CD8-positive, alpha-beta memory T cell (primary cell): ENCODE measurements at regions not wholly inside any gene's neighbourhood (a gene's known extent, or its start where the extent isn't known, plus 50 kb on each side); places are given as distances from the start of the nearest gene placed in this dataset.

Experiments used
- CTCF ChIA-PET: fragments of 350-600 bp; sonication (Branson Sonifier 250); formaldehyde crosslinking; loops from one replicate; lab custom pipeline; 2021; ENCODE audit warnings: antibody characterized with exemption; lab: Charles Lee
- POLR2A ChIA-PET: fragments of 350-600 bp; sonication (Branson Sonifier 250); formaldehyde crosslinking; loops from one replicate; lab custom pipeline; 2021; ENCODE audit warnings: antibody characterized with exemption; lab: Charles Lee
- DNase-seq, 5 donors: peaks; one replicate each; pipeline versions ENCODE4 v3.0.0 to v3.0.0-alpha.2; 2020 to 2022; ENCODE audit warnings: mixed read lengths in 1 of 5
- H3K27ac ChIP-seq: one replicate; pipeline ENCODE4 v1.7.0; 2013; ENCODE audit warnings: low read depth, mild to moderate bottlenecking, low read length, moderate library complexity
- H3K27me3 ChIP-seq: 2 replicates; pipeline ENCODE4 v1.7.0; 2013; ENCODE audit warnings: low read length, mild to moderate bottlenecking; ENCODE audit not compliant: insufficient read depth, poor library complexity, severe bottlenecking
- H3K36me3 ChIP-seq: 2 replicates; pipeline ENCODE4 v1.7.0; 2013; ENCODE audit warnings: mild to moderate bottlenecking, low read length, moderate library complexity; ENCODE audit not compliant: insufficient read depth
- H3K4me1 ChIP-seq: 2 replicates; pipeline ENCODE4 v1.7.0; 2013; ENCODE audit warnings: mild to moderate bottlenecking, low read length, moderate library complexity; ENCODE audit not compliant: insufficient read depth
- H3K4me3 ChIP-seq: 2 replicates; pipeline ENCODE4 v1.7.0; 2013; ENCODE audit warnings: mild to moderate bottlenecking, low read length
- H3K9me3 ChIP-seq: 2 replicates; pipeline ENCODE4 v1.7.0; 2013; ENCODE audit warnings: mild to moderate bottlenecking, low read length
- H3K27ac Mint-ChIP-seq, 8 donors: one replicate each; pipeline ENCODE4 v1.8.0; 2020 to 2021; ENCODE audit warnings: mixed read lengths in 8 of 8, mild to moderate bottlenecking in 6 of 8, inconsistent platforms in 3 of 8, moderate library complexity in 3 of 8
- H3K27me3 Mint-ChIP-seq, 2 donors: one replicate each; pipeline ENCODE4 v1.8.0; 2020 to 2021; ENCODE audit warnings: mixed read lengths in 2 of 2, mild to moderate bottlenecking in 1 of 2, moderate library complexity in 1 of 2
- H3K36me3 Mint-ChIP-seq, 3 donors: one replicate each; pipeline ENCODE4 v1.8.0; 2020 to 2021; ENCODE audit warnings: mixed read lengths in 3 of 3, inconsistent platforms in 1 of 3, mild to moderate bottlenecking in 1 of 3
- H3K4me1 Mint-ChIP-seq, 3 donors: one replicate each; pipeline ENCODE4 v1.8.0; 2020 to 2021; ENCODE audit warnings: mixed read lengths in 3 of 3, inconsistent platforms in 1 of 3, mild to moderate bottlenecking in 1 of 3
- H3K4me3 Mint-ChIP-seq, 7 donors: one replicate each; pipeline ENCODE4 v1.8.0; 2020 to 2021; ENCODE audit warnings: mixed read lengths in 7 of 7, mild to moderate bottlenecking in 6 of 7, moderate library complexity in 4 of 7, inconsistent platforms in 2 of 7
- H3K9me3 Mint-ChIP-seq, 5 donors: one replicate each; pipeline ENCODE4 v1.8.0; 2020 to 2022; ENCODE audit warnings: mixed read lengths in 5 of 5, mild to moderate bottlenecking in 3 of 5, moderate library complexity in 2 of 5, inconsistent platforms in 1 of 5

DNA sequence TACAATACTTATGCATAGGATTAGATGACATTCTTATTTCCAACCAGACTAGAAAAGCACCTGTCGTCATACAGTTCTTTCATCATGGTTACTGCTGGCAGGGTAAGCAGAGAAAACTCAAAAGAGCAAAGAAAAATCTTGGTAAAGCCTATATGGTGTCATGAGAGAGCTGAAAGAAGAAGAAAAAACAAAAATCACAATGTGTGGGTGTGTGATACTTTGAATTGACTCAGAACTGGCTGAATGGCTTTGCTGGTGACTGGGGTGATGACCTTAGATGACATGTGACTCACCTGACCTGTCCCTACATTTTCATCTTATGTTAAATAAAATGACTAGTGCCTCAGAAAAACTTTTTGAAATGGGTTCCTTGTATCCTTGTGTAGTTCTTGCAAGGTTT is 278.1 kb upstream of the LMO3 start:
- no peaks in the 10 kb centered on the region for H3K36me3 ChIP-seq
- no peak for DNase-seq
- no peaks in the 10 kb centered on the region for H3K4me1 Mint-ChIP-seq
- no peak overlapping the region for H3K27ac ChIP-seq
- H3K4me3 Mint-ChIP-seq: no peak overlapping the region
- peaks cover 0 to 2% (median 0%) of the 10 kb centered on the region in 3 donors for H3K36me3 Mint-ChIP-seq
- H3K4me3 ChIP-seq: no peak overlapping the region
- H3K9me3 Mint-ChIP-seq: peaks cover 2 to 28% (median 15%) of the 10 kb centered on the region in 5 donors
- no peaks in the 10 kb centered on the region for H3K27me3 Mint-ChIP-seq
- no peaks in the 10 kb centered on the region for H3K27me3 ChIP-seq
- ChIA-PET CTCF (no interaction called here), POLR2A (no interaction called here)
- H3K4me1 ChIP-seq: no peaks in the 10 kb centered on the region
- H3K27ac Mint-ChIP-seq: no peak overlapping the region
- no peaks in the 10 kb centered on the region for H3K9me3 ChIP-seq

DNA sequence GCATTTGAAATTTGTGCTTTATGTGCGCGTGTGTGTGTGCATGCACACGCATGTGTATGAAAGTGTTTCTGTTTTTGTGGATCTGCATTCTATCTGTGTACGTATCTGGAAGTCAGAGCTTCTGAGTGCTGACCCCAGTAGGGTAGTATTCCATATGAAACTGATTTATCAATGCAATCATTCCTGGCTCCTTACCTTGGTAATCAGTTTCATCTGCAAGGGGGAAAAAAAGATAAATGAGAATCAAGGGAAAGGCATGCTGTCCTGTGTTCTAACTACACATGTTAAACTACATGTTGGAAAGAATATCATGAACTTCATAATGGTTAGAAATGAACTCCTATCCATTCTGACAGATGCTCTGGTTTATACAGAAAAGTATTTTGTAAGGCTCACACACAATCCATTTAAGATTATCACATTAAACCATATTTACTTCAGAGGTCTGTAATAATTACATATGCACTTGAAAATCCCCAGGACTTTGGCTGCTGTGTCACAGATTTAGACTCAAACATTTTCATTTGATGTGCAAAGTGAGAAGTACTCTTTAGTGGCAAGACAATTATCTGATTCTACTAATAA is 276.1 kb upstream of the LMO3 start:
- Histone ChIP-seq H3K27me3 (no peaks in the 10 kb centered on the region), H3K4me3 (no peak overlapping the region), H3K4me1 (no peaks in the 10 kb centered on the region), H3K9me3 (no peaks in the 10 kb centered on the region), H3K27ac (no peak overlapping the region), H3K36me3 (no peaks in the 10 kb centered on the region)
- Mint-ChIP-seq H3K27ac (no peak overlapping the region), H3K4me3 (no peak overlapping the region), H3K27me3 (no peaks in the 10 kb centered on the region), H3K4me1 (no peaks in the 10 kb centered on the region), H3K9me3 (peaks cover 2 to 21% (median 11%) of the 10 kb centered on the region in 5 donors), H3K36me3 (no peaks in the 10 kb centered on the region)
- ChIA-PET CTCF (no interaction called here), POLR2A (no interaction called here)
- DNase-seq: no peak

DNA sequence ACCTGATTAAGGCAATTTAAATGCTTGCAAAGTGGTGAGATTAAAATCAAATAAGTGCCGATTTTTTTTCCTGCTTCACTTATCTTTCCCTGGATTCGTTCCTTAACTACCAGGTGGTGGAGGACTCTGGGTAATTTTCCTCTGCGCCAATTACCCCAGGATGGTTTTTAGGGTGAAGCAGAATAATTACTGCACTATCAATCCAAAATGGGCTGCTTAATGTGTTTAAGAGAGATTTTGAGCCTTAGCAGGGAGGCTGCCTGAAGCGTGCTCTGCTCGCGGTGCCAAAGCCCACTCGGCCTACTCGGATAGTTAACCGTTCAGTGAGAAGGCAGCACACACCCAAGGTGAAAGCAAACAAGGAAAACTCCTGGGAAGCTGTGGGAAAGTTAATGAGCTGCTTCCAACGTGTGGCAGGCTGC is 274.9 kb upstream of the LMO3 start:
- no peak overlapping the region for H3K4me3 Mint-ChIP-seq
- ChIA-PET POLR2A (no interaction called here), CTCF (no interaction called here)
- Histone ChIP-seq H3K27ac (no peak overlapping the region), H3K36me3 (no peaks in the 10 kb centered on the region), H3K27me3 (no peaks in the 10 kb centered on the region), H3K4me1 (no peaks in the 10 kb centered on the region), H3K4me3 (no peak overlapping the region), H3K9me3 (no peaks in the 10 kb centered on the region)
- H3K9me3 Mint-ChIP-seq: peaks cover 2 to 19% (median 9%) of the 10 kb centered on the region in 5 donors
- DNase-seq: no peak
- H3K36me3 Mint-ChIP-seq: no peaks in the 10 kb centered on the region
- no peak overlapping the region for H3K27ac Mint-ChIP-seq
- H3K4me1 Mint-ChIP-seq: no peaks in the 10 kb centered on the region
- no peaks in the 10 kb centered on the region for H3K27me3 Mint-ChIP-seq

DNA sequence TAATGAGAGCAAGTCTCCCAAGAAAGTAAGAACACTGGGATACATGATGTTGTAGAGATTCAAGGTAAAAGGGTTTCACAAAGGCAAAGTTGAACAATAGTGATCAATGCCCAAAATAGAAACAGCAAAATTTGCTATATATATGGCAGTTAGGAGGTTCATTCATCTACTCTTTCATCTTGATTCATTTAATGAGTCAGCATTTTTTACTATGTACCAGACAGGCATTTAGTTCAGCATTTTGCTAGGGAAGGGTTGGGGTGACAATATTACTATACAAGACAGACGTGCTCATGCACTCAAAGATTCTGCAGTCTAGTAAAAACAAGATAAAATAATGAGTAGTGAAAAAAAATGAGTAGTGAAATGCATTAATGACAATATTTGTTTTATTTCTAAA is 264.9 kb upstream of the LMO3 start:
- Histone ChIP-seq H3K9me3 (no peaks in the 10 kb centered on the region), H3K4me3 (no peak overlapping the region), H3K27ac (no peak overlapping the region), H3K27me3 (no peaks in the 10 kb centered on the region), H3K36me3 (no peaks in the 10 kb centered on the region), H3K4me1 (no peaks in the 10 kb centered on the region)
- no peak overlapping the region for H3K27ac Mint-ChIP-seq
- H3K4me3 Mint-ChIP-seq: no peak overlapping the region
- H3K36me3 Mint-ChIP-seq: no peaks in the 10 kb centered on the region
- ChIA-PET POLR2A (no interaction called here), CTCF (no interaction called here)
- no peaks in the 10 kb centered on the region for H3K27me3 Mint-ChIP-seq
- H3K9me3 Mint-ChIP-seq: peaks cover 3 to 15% (median 9%) of the 10 kb centered on the region in 5 donors
- no peaks in the 10 kb centered on the region for H3K4me1 Mint-ChIP-seq
- DNase-seq: no peak

DNA sequence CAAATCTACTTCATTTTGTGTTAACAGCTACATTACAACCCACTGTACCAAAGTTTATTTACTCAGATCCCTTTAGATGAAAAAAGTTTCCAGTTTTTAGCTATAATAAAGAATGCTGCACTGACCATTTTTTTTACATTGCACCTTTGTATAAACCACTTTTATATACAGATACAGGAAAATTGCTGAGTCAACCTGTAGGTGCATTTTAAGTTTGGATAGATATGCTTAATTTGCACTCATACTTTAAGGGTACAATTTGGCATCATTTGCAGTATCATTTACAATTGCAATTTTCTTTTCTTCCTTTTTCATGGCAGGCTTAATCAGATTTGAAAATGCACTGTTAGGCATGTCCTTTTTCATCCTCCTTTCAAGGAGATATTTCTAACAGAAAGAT is 257.8 kb upstream of the LMO3 start:
- no peaks in the 10 kb centered on the region for H3K36me3 ChIP-seq
- ChIA-PET POLR2A (no interaction called here), CTCF (no interaction called here)
- H3K27me3 ChIP-seq: no peaks in the 10 kb centered on the region
- no peaks in the 10 kb centered on the region for H3K27me3 Mint-ChIP-seq
- H3K27ac ChIP-seq: no peak overlapping the region
- no peak for DNase-seq
- no peaks in the 10 kb centered on the region for H3K9me3 ChIP-seq
- H3K4me1 Mint-ChIP-seq: no peaks in the 10 kb centered on the region
- H3K4me3 Mint-ChIP-seq: no peak overlapping the region
- H3K27ac Mint-ChIP-seq: no peak overlapping the region
- H3K4me1 ChIP-seq: no peaks in the 10 kb centered on the region
- H3K4me3 ChIP-seq: no peak overlapping the region
- H3K9me3 Mint-ChIP-seq: peaks cover 0 to 21% (median 9%) of the 10 kb centered on the region in 5 donors
- H3K36me3 Mint-ChIP-seq: no peaks in the 10 kb centered on the region

DNA sequence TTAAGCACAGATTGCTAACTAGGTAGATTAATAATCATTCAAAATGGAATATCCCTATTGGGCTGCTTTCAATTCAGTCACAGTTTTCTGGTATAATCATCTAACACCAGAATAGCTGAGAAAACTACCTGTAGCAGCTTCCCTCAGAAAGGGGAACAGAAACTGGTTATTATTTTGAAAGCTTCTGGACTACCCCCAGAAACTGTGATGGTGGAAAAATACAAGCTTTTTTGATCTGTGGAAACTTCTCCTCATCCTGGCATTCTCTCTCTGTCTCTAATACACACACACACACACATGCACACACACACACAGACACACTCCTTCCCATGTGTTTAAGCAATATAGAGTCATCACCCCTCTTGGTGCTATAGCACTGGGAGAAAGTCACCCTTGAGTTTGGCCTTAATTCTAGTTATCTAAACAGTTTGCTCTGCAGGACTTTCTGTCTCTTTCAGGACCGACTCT is 251.5 kb upstream of the LMO3 start:
- ChIA-PET CTCF (no interaction called here), POLR2A (no interaction called here)
- Histone ChIP-seq H3K4me1 (no peaks in the 10 kb centered on the region), H3K4me3 (no peak overlapping the region), H3K27me3 (no peaks in the 10 kb centered on the region), H3K36me3 (no peaks in the 10 kb centered on the region), H3K9me3 (no peaks in the 10 kb centered on the region), H3K27ac (no peak overlapping the region)
- DNase-seq: no peak
- no peak overlapping the region for H3K27ac Mint-ChIP-seq
- peaks cover 6 to 29% (median 10%) of the 10 kb centered on the region in 5 donors for H3K9me3 Mint-ChIP-seq
- H3K4me3 Mint-ChIP-seq: no peak overlapping the region
- H3K4me1 Mint-ChIP-seq: no peaks in the 10 kb centered on the region
- no peaks in the 10 kb centered on the region for H3K27me3 Mint-ChIP-seq
- no peaks in the 10 kb centered on the region for H3K36me3 Mint-ChIP-seq

DNA sequence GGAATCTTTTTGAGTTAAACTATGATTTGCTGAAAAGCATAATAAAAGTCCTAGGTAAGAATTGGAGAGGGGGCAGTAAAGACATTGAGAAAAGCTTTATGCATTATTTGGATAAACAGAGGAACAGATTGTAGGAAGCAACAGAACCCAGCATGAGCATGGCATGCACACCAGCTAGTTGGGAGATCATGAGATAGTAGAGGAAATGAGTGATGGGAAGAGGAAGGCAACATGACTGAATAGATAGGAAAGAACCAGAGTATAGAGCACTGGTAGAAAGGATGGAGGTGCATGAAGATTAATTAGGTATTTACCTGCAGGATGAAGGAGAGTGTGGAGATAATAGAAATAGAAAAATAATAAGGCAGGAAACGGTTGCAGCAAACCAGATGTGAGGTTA is 248.5 kb upstream of the LMO3 start:
- ChIA-PET CTCF (no interaction called here), POLR2A (no interaction called here)
- H3K27me3 ChIP-seq: no peaks in the 10 kb centered on the region
- no peaks in the 10 kb centered on the region for H3K36me3 ChIP-seq
- Mint-ChIP-seq H3K27me3 (no peaks in the 10 kb centered on the region), H3K9me3 (peaks cover 6 to 23% (median 13%) of the 10 kb centered on the region in 5 donors), H3K4me3 (no peak overlapping the region), H3K4me1 (no peaks in the 10 kb centered on the region), H3K27ac (no peak overlapping the region), H3K36me3 (no peaks in the 10 kb centered on the region)
- no peak overlapping the region for H3K27ac ChIP-seq
- no peak overlapping the region for H3K4me3 ChIP-seq
- no peaks in the 10 kb centered on the region for H3K4me1 ChIP-seq
- H3K9me3 ChIP-seq: no peaks in the 10 kb centered on the region
- DNase-seq: no peak

DNA sequence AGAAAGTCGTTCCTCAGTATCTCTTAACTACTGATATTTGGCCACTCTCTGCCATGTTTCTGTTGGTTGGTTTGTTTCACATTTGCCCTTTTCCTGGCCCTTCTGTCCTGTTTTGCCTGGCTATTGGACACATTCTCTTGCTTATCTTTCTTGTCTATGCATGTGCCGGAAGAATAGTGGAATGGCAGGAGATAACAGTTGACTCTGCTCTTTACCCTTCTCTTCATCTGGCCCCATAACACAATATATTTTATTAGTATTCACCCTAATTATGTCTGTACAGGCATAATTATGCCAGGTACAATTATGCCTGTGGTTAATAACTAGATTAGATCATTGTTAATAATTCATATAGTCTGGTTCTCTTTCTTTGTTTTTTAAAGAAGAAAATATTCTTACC is 243.5 kb upstream of the LMO3 start:
- H3K36me3 Mint-ChIP-seq: no peaks in the 10 kb centered on the region
- H3K4me3 Mint-ChIP-seq: no peak overlapping the region
- H3K4me1 Mint-ChIP-seq: no peaks in the 10 kb centered on the region
- no peaks in the 10 kb centered on the region for H3K27me3 Mint-ChIP-seq
- no peak overlapping the region for H3K27ac Mint-ChIP-seq
- no peak overlapping the region for H3K4me3 ChIP-seq
- H3K4me1 ChIP-seq: no peaks in the 10 kb centered on the region
- ChIA-PET POLR2A (no interaction called here), CTCF (no interaction called here)
- DNase-seq: no peak
- H3K27ac ChIP-seq: no peak overlapping the region
- H3K9me3 ChIP-seq: no peaks in the 10 kb centered on the region
- no peaks in the 10 kb centered on the region for H3K27me3 ChIP-seq
- H3K36me3 ChIP-seq: no peaks in the 10 kb centered on the region
- peaks cover 0 to 17% (median 8%) of the 10 kb centered on the region in 5 donors for H3K9me3 Mint-ChIP-seq
